Adrenal gland (tissue), 9 donors: ENCODE measurements at regions not wholly inside any gene's neighbourhood (a gene's known extent, or its start where the extent isn't known, plus 50 kb on each side); places are given as distances from the start of the nearest gene placed in this dataset.

Experiments
- DNase-seq, 7 donors: peaks; one replicate each; pipeline ENCODE4 v3.0.0-alpha.2; 2019 to 2020
- H3K27ac ChIP-seq, 5 donors: fragments of 200-600 bp; sonication (generic) in 4 of 5; 1 replicate in 3 of 5; 2 replicates in 2 of 5; pipeline versions ENCODE4 v1.5.1 to v1.8.0; 2016 to 2020; ENCODE audit warnings: mild to moderate bottlenecking in 1 of 5
- H3K27me3 ChIP-seq: fragments of 200-600 bp; 2 replicates; pipeline ENCODE4 v1.8.0; 2021
- H3K36me3 ChIP-seq, 2 donors: fragments of 200-600 bp; replicated peaks in 1 of 2; 1 replicate in 1 of 2; 2 replicates in 1 of 2; pipeline versions ENCODE4 v1.5.1 to v1.8.0; 2018 to 2022
- H3K4me1 ChIP-seq, 2 donors: fragments of 200-600 bp; replicated peaks in 1 of 2; 1 replicate in 1 of 2; 2 replicates in 1 of 2; pipeline versions ENCODE4 v1.5.1 to v1.8.0; 2018 to 2021
- H3K4me3 ChIP-seq, 4 donors: fragments of 200-600 bp; sonication (generic) in 3 of 4; one replicate each; pipeline ENCODE4 v1.5.1; 2016 to 2018
- H3K9me3 ChIP-seq, 3 donors: fragments of 200-600 bp; sonication (generic) in 1 of 3; replicated peaks in 1 of 3; 1 replicate in 2 of 3; 2 replicates in 1 of 3; pipeline versions ENCODE4 v1.5.1 to v1.8.0; 2016 to 2021
- POLR2A ChIP-seq, 2 donors: fragments of 450-650 bp; IDR thresholded peaks; one replicate each; pipeline ENCODE4 v1.6.1; 2017; ENCODE audit warnings: antibody characterized with exemption in 2 of 2, mild to moderate bottlenecking in 2 of 2, moderate library complexity in 1 of 2
- WGBS, 4 donors: extraction: QIAGEN DNeasy Blood & Tissue Kit in 2 of 4; methylation state at CpG; one replicate each; pipeline versions ENCODE4 v1.1.5 to v1.1.7; 2013 to 2017; 5-methylcytosine and 5-hydroxymethylcytosine counted together
- intact Hi-C, 2 donors: fragments of 100-400 bp; cut with DNase I; formaldehyde crosslinking; loops; one replicate each; pipeline versions ENCODE4 v1.14.1 to v1.15.0; 2022 to 2023
- TF ChIP-seq, protein P1 (sequence below), 6 experiments: fragments of 450-650 bp in 4 of 6; fragments of 200-600 bp in 2 of 6; sonication (generic) in 1 of 6; IDR thresholded peaks; 1 replicate in 5 of 6; 2 replicates in 1 of 6; pipeline versions ENCODE4 v1.5.1 to v1.8.0; 2016 to 2021; ENCODE audit warnings: antibody characterized with exemption in 6 of 6, mild to moderate bottlenecking in 2 of 6, moderate library complexity in 1 of 6
- donor health status: healthy with polysubstance abuse.
- donor health status: Bipolar disorder and iron deficiency.
- donor health status: DM: yes; HTN: yes; CAD: no.
- donor health status: DM: no; HTN: no; CAD: no.
- donor health status: DM: no; HTN: no; CAD: no.

DNA sequence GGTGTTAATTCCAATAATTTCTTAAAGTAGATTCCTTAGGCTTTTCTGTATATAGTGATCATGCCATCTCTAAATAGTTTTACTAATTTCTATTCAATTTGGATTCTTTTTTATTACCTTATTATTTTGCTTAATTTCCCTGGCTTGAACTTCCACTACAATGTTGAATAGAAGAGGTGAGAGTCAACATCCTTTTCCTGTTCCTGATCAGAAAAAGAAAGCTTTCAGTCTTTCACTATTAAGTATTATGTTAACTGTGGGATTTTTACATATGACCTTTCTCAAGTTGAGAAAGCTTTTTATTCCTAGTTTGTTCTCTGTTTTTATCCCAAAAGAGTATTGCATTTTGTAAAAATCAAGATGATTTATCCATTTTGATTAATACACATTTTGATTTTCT is 574.5 kb upstream of the TLE4 start:
- H3K9me3 ChIP-seq = no peaks in the 10 kb centered on the region
- H3K4me3 ChIP-seq = no peak overlapping the region
- intact Hi-C loops = no loop called here
- no peaks in the 10 kb centered on the region for H3K36me3 ChIP-seq
- no peaks in the 10 kb centered on the region for H3K4me1 ChIP-seq
- DNase-seq = no peak
- H3K27ac ChIP-seq = no peak overlapping the region
- H3K27me3 ChIP-seq = no peaks in the 10 kb centered on the region
- TF ChIP-seq POLR2A (IDR thresholded peaks at IDR 0.05) = no peak
- TF ChIP-seq, protein P1, sequence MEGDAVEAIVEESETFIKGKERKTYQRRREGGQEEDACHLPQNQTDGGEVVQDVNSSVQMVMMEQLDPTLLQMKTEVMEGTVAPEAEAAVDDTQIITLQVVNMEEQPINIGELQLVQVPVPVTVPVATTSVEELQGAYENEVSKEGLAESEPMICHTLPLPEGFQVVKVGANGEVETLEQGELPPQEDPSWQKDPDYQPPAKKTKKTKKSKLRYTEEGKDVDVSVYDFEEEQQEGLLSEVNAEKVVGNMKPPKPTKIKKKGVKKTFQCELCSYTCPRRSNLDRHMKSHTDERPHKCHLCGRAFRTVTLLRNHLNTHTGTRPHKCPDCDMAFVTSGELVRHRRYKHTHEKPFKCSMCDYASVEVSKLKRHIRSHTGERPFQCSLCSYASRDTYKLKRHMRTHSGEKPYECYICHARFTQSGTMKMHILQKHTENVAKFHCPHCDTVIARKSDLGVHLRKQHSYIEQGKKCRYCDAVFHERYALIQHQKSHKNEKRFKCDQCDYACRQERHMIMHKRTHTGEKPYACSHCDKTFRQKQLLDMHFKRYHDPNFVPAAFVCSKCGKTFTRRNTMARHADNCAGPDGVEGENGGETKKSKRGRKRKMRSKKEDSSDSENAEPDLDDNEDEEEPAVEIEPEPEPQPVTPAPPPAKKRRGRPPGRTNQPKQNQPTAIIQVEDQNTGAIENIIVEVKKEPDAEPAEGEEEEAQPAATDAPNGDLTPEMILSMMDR (IDR thresholded peaks at IDR 0.05) = no peak

DNA sequence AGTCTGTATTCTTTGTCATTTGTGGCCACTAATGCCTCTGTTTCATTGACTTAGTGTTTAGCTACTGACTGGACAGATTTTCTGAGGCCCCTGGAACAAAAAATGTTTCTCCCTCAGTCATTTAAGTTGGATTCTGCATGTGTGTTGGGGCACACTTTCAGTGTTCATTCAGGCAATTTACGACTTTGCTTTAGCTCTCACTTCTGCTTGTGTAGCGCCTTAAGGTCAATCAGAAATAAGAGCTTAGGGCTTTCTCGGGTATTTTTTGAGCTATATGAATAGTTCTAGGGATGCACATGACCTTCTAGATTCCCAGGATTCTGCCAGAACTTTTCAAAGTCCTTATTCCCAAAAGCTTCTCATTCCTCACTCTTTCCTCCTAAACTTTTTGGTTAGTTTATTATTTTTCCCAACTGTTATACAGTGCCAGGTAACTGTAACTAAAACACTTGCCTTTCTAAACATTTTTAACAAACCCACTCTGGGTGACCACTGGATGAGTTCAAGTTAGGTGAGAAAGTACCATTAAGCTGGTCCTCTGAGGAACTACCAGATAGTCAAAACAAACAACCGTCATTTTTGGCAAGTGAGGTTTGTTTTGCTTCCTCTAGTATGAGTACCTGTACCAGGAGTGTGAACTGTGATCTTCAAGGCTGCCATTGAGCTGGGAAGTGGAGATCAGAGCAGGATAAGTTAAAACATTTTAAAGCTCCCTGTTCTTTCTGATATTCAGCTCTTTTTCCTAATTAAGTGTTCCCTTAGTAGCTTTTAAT is 571.3 kb upstream of the TLE4 start:
- no peak for DNase-seq
- Histone ChIP-seq H3K36me3 (no peaks in the 10 kb centered on the region), H3K4me3 (no peak overlapping the region), H3K27me3 (no peaks in the 10 kb centered on the region), H3K27ac (no peak overlapping the region), H3K9me3 (no peaks in the 10 kb centered on the region), H3K4me1 (no peaks in the 10 kb centered on the region)
- TF ChIP-seq POLR2A (IDR thresholded peaks at IDR 0.05) = no peak
- TF ChIP-seq, protein P1 (IDR thresholded peaks at IDR 0.05) = no peak
- intact Hi-C loops = no loop called here
- 62 to 76% (median 69%) methylated on average over 4 of the region's 4 CpGs for WGBS, 4 donors

DNA sequence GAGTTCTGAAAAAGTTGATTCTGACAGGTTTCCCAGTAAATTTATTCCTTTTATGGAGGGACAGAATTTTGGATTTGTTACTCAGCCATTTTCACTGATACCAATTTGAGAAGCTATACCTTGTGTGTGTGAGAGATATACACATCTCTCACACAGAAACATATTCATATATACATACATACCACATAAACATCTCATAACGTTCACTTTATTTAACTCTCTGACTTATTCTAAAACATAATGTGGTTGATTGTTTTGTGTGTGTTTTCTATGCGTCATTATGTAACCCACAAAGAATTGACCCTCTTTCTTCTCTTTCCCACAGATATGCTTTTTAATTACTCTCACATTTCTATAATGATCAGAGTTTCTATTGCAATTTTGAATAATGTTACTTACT is 570.8 kb upstream of the TLE4 start:
- Histone ChIP-seq H3K36me3 (no peaks in the 10 kb centered on the region), H3K27me3 (no peaks in the 10 kb centered on the region), H3K27ac (no peak overlapping the region), H3K4me3 (no peak overlapping the region), H3K4me1 (no peaks in the 10 kb centered on the region), H3K9me3 (no peaks in the 10 kb centered on the region)
- intact Hi-C loops = no loop called here
- DNase-seq = no peak
- TF ChIP-seq, protein P1 (IDR thresholded peaks at IDR 0.05) = no peak
- no peak for TF ChIP-seq POLR2A (IDR thresholded peaks at IDR 0.05)
- 74 to 82% (median 80%) methylated on average over 2 of the region's 2 CpGs for WGBS, 4 donors

- no peaks in the 10 kb centered on the region for H3K4me1 ChIP-seq
- TF ChIP-seq POLR2A (IDR thresholded peaks at IDR 0.05) = no peak
- TF ChIP-seq, protein P1 (IDR thresholded peaks at IDR 0.05) = no peak
- DNase-seq = no peak
- H3K36me3 ChIP-seq = no peaks in the 10 kb centered on the region
- no peak overlapping the region for H3K4me3 ChIP-seq
- H3K27me3 ChIP-seq = no peaks in the 10 kb centered on the region
- no peak overlapping the region for H3K27ac ChIP-seq
- no peaks in the 10 kb centered on the region for H3K9me3 ChIP-seq
- intact Hi-C loops = no loop called here
- WGBS, 4 donors = 81 to 85% (median 85%) methylated on average over 2 of the region's 2 CpGs
Observed at GRCh38 chr9:79003514-79003913, 568.3 kb upstream of the TLE4 start.
